Mesenchymal stem cell (in vitro differentiated cells and primary cell): ENCODE measurements at regions not wholly inside any gene's neighbourhood (a gene's known extent, or its start where the extent isn't known, plus 50 kb on each side); places are given as distances from the start of the nearest gene placed in this dataset.
"Not testable (repeated sequence)": the region's sequence is repeated elsewhere in the genome, so short reads cannot be mapped to it uniquely, and the experiment has no call there.

Experiments
- DNase-seq: peaks from one replicate; pipeline ENCODE4 v3.0.0-alpha.2; 2013
- H2AFZ ChIP-seq: one replicate; pipeline ENCODE4 v1.6.1; 2013; ENCODE audit warnings: low read depth, mild to moderate bottlenecking, control low read depth, inconsistent platforms, low read length, moderate library complexity
- H2AK5ac ChIP-seq: 2 replicates; pipeline ENCODE4 v1.6.1; 2013; ENCODE audit warnings: low read length, moderate library complexity, mild to moderate bottlenecking, inconsistent platforms; ENCODE audit not compliant: severe bottlenecking
- H2BK120ac ChIP-seq: one replicate; pipeline ENCODE4 v1.6.1; 2013; ENCODE audit warnings: low read depth, mild to moderate bottlenecking, inconsistent platforms, low read length, moderate library complexity
- H2BK12ac ChIP-seq, 2 experiments: one replicate each; pipeline ENCODE4 v1.6.1; 2013; ENCODE audit warnings: inconsistent platforms in 2 of 2, low read length in 2 of 2, mild to moderate bottlenecking in 2 of 2, moderate library complexity in 2 of 2, control low read depth in 1 of 2
- H2BK15ac ChIP-seq: one replicate; pipeline ENCODE4 v1.6.1; 2013; ENCODE audit warnings: mild to moderate bottlenecking, low read depth, inconsistent platforms; ENCODE audit not compliant: poor library complexity, severe bottlenecking
- H2BK5ac ChIP-seq: 2 replicates; pipeline ENCODE4 v1.6.1; 2013; ENCODE audit warnings: low read depth, mild to moderate bottlenecking, low read length, control low read depth, inconsistent platforms; ENCODE audit not compliant: poor library complexity, severe bottlenecking
- H3K14ac ChIP-seq, 2 experiments: one replicate each; pipeline ENCODE4 v1.6.1; 2013; ENCODE audit warnings: inconsistent platforms in 2 of 2, low read length in 2 of 2, control low read depth in 1 of 2, mild to moderate bottlenecking in 1 of 2, moderate library complexity in 1 of 2
- H3K18ac ChIP-seq, 2 experiments: one replicate each; pipeline ENCODE4 v1.6.1; 2013; ENCODE audit warnings: inconsistent platforms in 2 of 2, low read length in 2 of 2, control low read depth in 1 of 2, low read depth in 1 of 2, mild to moderate bottlenecking in 1 of 2
- H3K23ac ChIP-seq, 2 experiments: one replicate each; pipeline ENCODE4 v1.6.1; 2013; ENCODE audit warnings: inconsistent platforms in 2 of 2, low read length in 2 of 2, mild to moderate bottlenecking in 2 of 2, moderate library complexity in 2 of 2, control low read depth in 1 of 2
- H3K27ac ChIP-seq: 2 replicates; pipeline ENCODE4 v1.5.1; 2013; ENCODE audit warnings: mild to moderate bottlenecking, moderate library complexity, low read length, control low read depth, inconsistent platforms; ENCODE audit not compliant: poor library complexity, severe bottlenecking
- H3K27me3 ChIP-seq, 2 experiments: 2 replicates each; pipeline versions ENCODE4 v1.6.1 to v1.7.0; 2013; ENCODE audit warnings: low read length in 2 of 2, mild to moderate bottlenecking in 2 of 2, moderate library complexity in 2 of 2, control low read depth in 1 of 2, inconsistent platforms in 1 of 2; ENCODE audit not compliant: control insufficient read depth in 1 of 2, insufficient read depth in 1 of 2
- H3K36me3 ChIP-seq, 2 experiments: 2 replicates each; pipeline versions ENCODE4 v1.6.1 to v1.7.0; 2013; ENCODE audit warnings: low read length in 2 of 2, control low read depth in 1 of 2, inconsistent platforms in 1 of 2, low read depth in 1 of 2, mild to moderate bottlenecking in 1 of 2; ENCODE audit not compliant: insufficient read depth in 2 of 2, control insufficient read depth in 1 of 2
- H3K4ac ChIP-seq, 2 experiments: one replicate each; pipeline ENCODE4 v1.6.1; 2013; ENCODE audit warnings: inconsistent platforms in 2 of 2, low read length in 2 of 2, mild to moderate bottlenecking in 2 of 2, moderate library complexity in 2 of 2, control low read depth in 1 of 2, low read depth in 1 of 2
- H3K4me1 ChIP-seq: 2 replicates; pipeline ENCODE4 v1.6.1; 2013; ENCODE audit warnings: low read depth, low read length, control low read depth; ENCODE audit not compliant: control insufficient read depth, insufficient read depth
- H3K4me2 ChIP-seq: 2 replicates; pipeline ENCODE4 v1.6.1; 2013; ENCODE audit warnings: low read length, mild to moderate bottlenecking, inconsistent platforms; ENCODE audit not compliant: poor library complexity, severe bottlenecking
- H3K4me3 ChIP-seq, 2 experiments: 2 replicates each; pipeline versions ENCODE4 v1.5.1 to v1.7.0; 2013; ENCODE audit warnings: low read length in 2 of 2, mild to moderate bottlenecking in 2 of 2, control low read depth in 1 of 2, low read depth in 1 of 2; ENCODE audit not compliant: insufficient read depth in 1 of 2
- H3K79me1 ChIP-seq: replicated peaks from 2 replicates; pipeline ENCODE4 v1.6.1; 2013; ENCODE audit warnings: mild to moderate bottlenecking, control low read depth, low read length, inconsistent platforms; ENCODE audit not compliant: poor library complexity, severe bottlenecking
- H3K9ac ChIP-seq: 2 replicates; pipeline ENCODE4 v1.7.0; 2013; ENCODE audit warnings: mild to moderate bottlenecking, low read length, moderate library complexity
- H3K9me3 ChIP-seq: 2 replicates; pipeline ENCODE4 v1.7.0; 2013; ENCODE audit warnings: mild to moderate bottlenecking, low read length; ENCODE audit not compliant: control insufficient read depth
- H4K8ac ChIP-seq: one replicate; pipeline ENCODE4 v1.6.1; 2013; ENCODE audit warnings: inconsistent platforms, mild to moderate bottlenecking, low read length, moderate library complexity
- H4K91ac ChIP-seq: one replicate; pipeline ENCODE4 v1.6.1; 2013; ENCODE audit warnings: mild to moderate bottlenecking, low read length, inconsistent platforms
- WGBS: methylation state at CpG from one replicate; pipeline ENCODE4 v1.1.7; 2013; ENCODE audit warnings: mixed read lengths; 5-methylcytosine and 5-hydroxymethylcytosine counted together

DNA sequence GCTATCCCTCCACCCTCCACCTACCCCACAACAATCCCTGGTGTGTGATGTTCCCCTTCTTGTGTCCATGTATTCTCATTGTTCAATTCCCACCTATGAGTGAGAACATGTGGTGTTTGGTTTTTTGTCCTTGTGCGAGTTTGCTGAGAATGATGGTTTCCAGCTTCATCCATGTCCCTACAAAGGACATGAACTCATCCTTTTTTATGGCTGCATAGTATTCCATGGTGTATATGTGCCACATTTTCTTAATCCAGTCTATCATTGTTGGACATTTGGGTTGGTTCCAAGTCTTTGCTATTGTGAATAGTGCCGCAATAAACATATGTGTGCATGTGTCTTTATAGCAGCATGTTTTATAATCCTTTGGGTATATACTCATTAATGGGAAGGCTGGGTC is 1117.6 kb downstream of the DNAJB9 start:
- not testable (repeated sequence) for H2BK12ac ChIP-seq, H2BK120ac ChIP-seq, H3K4me3 ChIP-seq, H4K91ac ChIP-seq, H2BK15ac ChIP-seq, H3K27me3 ChIP-seq, H3K18ac ChIP-seq, H2BK5ac ChIP-seq, H3K79me1 ChIP-seq, H3K23ac ChIP-seq, H2AFZ ChIP-seq, H3K9me3 ChIP-seq, DNase-seq, H3K4ac ChIP-seq, H3K4me1 ChIP-seq, H3K27ac ChIP-seq, H3K14ac ChIP-seq, H2AK5ac ChIP-seq, H3K4me2 ChIP-seq, H3K36me3 ChIP-seq, H3K9ac ChIP-seq, H4K8ac ChIP-seq
- WGBS = no CpG with 5 or more reads among the region's 2 CpGs

DNA sequence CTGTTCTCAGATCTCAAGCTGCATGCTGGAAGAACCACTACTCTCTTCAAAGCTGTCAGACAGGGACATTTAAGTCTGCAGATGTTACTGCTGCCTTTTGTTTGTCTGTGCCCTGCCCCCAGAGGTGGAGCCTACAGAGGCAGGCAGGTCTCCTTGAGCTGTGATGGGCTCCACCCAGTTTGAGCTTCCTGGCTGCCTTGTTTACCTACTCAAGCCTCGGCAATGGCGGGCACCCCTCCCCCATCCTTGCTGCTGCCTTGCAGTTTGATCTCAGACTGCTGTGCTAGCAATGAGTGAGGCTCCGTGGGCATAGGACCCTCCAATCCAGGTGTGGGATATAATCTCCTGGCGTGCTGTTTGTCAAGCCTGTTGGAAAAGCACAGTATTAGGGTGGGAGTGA is 1122.9 kb downstream of the DNAJB9 start:
- H3K9me3 ChIP-seq = peaks cover 15% of the 10 kb centered on the region
- H4K8ac ChIP-seq, H3K4ac ChIP-seq, H3K79me1 ChIP-seq, H3K4me2 ChIP-seq, H3K4me1 ChIP-seq, H3K23ac ChIP-seq, H2BK120ac ChIP-seq, H3K27ac ChIP-seq, H4K91ac ChIP-seq, H2BK15ac ChIP-seq, H3K18ac ChIP-seq, H3K9ac ChIP-seq, H2AK5ac ChIP-seq, DNase-seq, H2AFZ ChIP-seq, H2BK12ac ChIP-seq, H3K14ac ChIP-seq, H3K27me3 ChIP-seq, H2BK5ac ChIP-seq, H3K36me3 ChIP-seq, H3K4me3 ChIP-seq: not testable (repeated sequence)
- 59% methylated on average over 4 of the region's 4 CpGs for WGBS

DNA sequence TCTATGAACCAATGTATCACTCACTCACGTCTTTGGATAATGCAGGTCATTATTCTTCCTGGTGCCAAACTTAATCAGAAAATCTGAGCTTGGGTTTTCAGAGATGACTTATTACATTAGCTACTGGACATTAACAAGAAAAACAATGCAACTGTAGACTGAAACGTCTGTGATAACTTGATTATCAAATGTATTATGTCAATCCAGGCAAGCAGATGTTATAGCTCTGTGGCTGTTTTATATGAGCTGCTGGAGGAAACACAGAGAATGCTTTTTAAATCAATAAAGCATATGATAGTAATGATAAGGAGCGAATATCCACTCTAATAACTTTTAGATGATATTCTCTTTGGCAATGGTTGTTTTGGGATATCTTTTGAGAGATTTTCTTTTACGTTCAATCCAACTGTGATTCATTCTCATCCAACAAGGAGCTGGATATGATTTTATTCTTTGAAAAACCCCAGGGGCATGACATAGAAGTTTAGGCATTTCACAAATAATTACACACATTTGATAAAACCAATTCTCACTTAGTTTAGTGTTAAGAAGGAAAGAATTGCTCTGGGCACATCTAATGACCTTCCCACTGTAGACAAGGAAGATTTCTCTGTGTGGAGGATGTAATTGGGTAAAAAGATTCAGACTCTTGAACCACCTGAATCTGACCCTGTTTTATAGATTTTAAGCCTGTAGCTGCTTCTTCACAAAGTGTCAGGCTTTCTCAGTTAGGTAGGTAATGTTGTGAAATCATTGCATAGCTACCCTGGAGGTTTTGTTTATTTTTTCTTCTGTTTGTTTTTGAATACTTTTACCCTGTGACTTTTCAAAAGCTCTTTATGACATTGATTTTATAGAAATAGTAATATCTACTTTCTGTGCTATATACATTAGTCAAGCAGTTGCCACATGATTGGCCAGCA is 1124.7 kb downstream of the DNAJB9 start:
- no peak overlapping the region for H2AFZ ChIP-seq
- no peak overlapping the region for H2BK12ac ChIP-seq
- H2BK15ac ChIP-seq = no peak overlapping the region
- H2BK120ac ChIP-seq = no peak overlapping the region
- H2AK5ac ChIP-seq = no peak overlapping the region
- H4K8ac ChIP-seq = no peak overlapping the region
- H4K91ac ChIP-seq = no peak overlapping the region
- no peak overlapping the region for H3K27ac ChIP-seq
- DNase-seq = no peak
- H3K36me3 ChIP-seq = no peaks in the 10 kb centered on the region
- H3K9me3 ChIP-seq = peaks cover 18% of the 10 kb centered on the region
- no peaks in the 10 kb centered on the region for H3K79me1 ChIP-seq
- H3K4ac ChIP-seq = no peak overlapping the region
- no peak overlapping the region for H3K4me2 ChIP-seq
- no peak overlapping the region for H3K18ac ChIP-seq
- no peak overlapping the region for H3K4me3 ChIP-seq
- WGBS = 83% methylated on average over 1 of the region's 4 CpGs
- H3K4me1 ChIP-seq = no peaks in the 10 kb centered on the region
- H3K27me3 ChIP-seq = no peaks in the 10 kb centered on the region
- H3K23ac ChIP-seq = no peak overlapping the region
- no peak overlapping the region for H2BK5ac ChIP-seq
- no peak overlapping the region for H3K14ac ChIP-seq
- no peak overlapping the region for H3K9ac ChIP-seq

DNA sequence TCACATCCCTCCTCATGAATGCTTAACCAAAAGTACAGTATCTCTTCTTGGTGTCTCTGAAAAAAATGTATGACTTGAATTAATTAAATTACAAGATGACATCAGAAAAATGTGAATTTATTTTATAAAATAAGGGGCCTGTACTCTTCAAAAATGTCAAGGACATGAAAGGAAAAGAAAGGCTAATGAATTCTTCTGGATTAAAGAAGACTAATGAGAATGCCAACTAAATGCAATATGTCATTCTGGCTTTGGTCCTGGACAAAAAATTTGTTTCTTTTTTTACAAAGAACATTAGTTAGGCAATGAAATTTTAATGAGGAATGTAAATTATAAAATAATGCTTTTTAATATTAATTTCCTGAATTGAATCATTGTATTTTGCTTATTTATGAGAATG is 1125.7 kb downstream of the DNAJB9 start:
- no peak for DNase-seq
- H3K18ac ChIP-seq = no peak overlapping the region
- no peak overlapping the region for H2BK120ac ChIP-seq
- no peak overlapping the region for H3K9ac ChIP-seq
- no peak overlapping the region for H3K4me2 ChIP-seq
- no peak overlapping the region for H2BK5ac ChIP-seq
- H3K23ac ChIP-seq = no peak overlapping the region
- no peak overlapping the region for H3K4me3 ChIP-seq
- H3K4me1 ChIP-seq = no peaks in the 10 kb centered on the region
- H2AFZ ChIP-seq = no peak overlapping the region
- H3K4ac ChIP-seq = no peak overlapping the region
- no peak overlapping the region for H2BK15ac ChIP-seq
- H4K91ac ChIP-seq = no peak overlapping the region
- no peak overlapping the region for H3K27ac ChIP-seq
- no peaks in the 10 kb centered on the region for H3K36me3 ChIP-seq
- H2AK5ac ChIP-seq = no peak overlapping the region
- no peaks in the 10 kb centered on the region for H3K79me1 ChIP-seq
- H4K8ac ChIP-seq = no peak overlapping the region
- peaks cover 18% of the 10 kb centered on the region for H3K9me3 ChIP-seq
- no peak overlapping the region for H2BK12ac ChIP-seq
- H3K14ac ChIP-seq = no peak overlapping the region
- no peaks in the 10 kb centered on the region for H3K27me3 ChIP-seq
